ENCODE measurements at regions not wholly inside any gene's neighbourhood (a gene's known extent, or its start where the extent isn't known, plus 50 kb on each side); places are given as distances from the start of the nearest gene placed in this dataset.
"Not testable (repeated sequence)": the region's sequence is repeated elsewhere in the genome, so short reads cannot be mapped to it uniquely, and the experiment has no call there.

DNA sequence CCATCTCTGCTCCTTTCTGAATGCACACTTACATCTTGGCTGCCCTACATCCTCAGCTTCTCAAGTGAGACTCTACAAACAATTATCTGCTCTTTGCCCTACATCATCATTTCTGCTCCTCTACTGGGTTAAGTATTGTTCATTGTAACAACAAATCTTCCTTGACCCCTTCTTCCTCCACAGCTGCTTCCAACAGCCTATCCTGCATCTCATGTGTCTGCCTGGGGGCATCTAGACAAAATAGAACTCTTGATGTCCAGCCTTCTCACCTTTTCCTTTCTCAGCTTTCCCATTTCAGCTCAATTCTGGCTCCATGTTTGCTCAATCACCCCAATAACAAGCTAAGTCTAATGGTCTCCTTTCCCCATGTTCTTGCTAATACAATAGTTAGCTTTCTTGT, 509.8 kb downstream of the DIRAS2 start:
- Mint-ChIP-seq H3K36me3 (no peaks in the 10 kb centered on the region), H3K27me3 (ENCODE audit: low read depth in 3 of 3) (peaks cover 2 to 9% (median 3%) of the 10 kb centered on the region in 3 donors), H3K27ac (no peak overlapping the region), H3K9me3 (no peaks in the 10 kb centered on the region), H3K4me3 (no peak overlapping the region), H3K4me1 (no peaks in the 10 kb centered on the region)
- no peak for DNase-seq

DNA sequence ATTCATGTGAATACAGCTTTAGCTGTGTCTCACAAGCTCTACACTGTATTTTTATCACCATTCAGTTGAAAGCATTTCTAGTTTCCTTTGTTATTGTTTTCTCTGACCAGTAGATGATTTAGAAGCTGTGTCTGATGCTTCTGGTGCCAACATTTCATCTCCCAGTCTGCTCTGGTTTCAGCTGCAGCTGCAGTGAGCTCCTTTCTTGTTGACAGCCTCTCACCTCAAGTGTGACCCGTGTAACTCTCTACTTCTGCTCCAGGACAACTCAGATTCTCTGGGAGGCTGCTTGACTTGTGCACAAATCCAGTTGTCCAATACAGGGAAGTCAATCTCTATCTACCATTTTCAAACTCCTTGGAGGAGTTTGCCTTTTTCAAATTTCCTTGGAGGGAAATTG, 504.8 kb downstream of the DIRAS2 start:
- Mint-ChIP-seq H3K27me3 (ENCODE audit: low read depth in 3 of 3) (peaks cover 5 to 9% (median 8%) of the 10 kb centered on the region in 3 donors), H3K27ac (no peak overlapping the region)

GRCh38 chr9:90140131-90140818, 502.3 kb downstream of the DIRAS2 start:
- no peaks in the 10 kb centered on the region for H3K4me1 Mint-ChIP-seq
- no peak for DNase-seq
- no peaks in the 10 kb centered on the region for H3K36me3 Mint-ChIP-seq
- peaks cover 6 to 11% (median 6%) of the 10 kb centered on the region in 3 donors for H3K27me3 Mint-ChIP-seq (ENCODE audit: low read depth in 3 of 3)
- H3K4me3 Mint-ChIP-seq: no peak overlapping the region
- no peaks in the 10 kb centered on the region for H3K9me3 Mint-ChIP-seq
- H3K27ac Mint-ChIP-seq: no peak overlapping the region

More for the DNA sequence above, 504.8 kb downstream of the DIRAS2 start:
- Mint-ChIP-seq H3K36me3 (no peaks in the 10 kb centered on the region), H3K4me1 (no peaks in the 10 kb centered on the region), H3K9me3 (no peaks in the 10 kb centered on the region), H3K4me3 (no peak overlapping the region)
- no peak for DNase-seq

DNA sequence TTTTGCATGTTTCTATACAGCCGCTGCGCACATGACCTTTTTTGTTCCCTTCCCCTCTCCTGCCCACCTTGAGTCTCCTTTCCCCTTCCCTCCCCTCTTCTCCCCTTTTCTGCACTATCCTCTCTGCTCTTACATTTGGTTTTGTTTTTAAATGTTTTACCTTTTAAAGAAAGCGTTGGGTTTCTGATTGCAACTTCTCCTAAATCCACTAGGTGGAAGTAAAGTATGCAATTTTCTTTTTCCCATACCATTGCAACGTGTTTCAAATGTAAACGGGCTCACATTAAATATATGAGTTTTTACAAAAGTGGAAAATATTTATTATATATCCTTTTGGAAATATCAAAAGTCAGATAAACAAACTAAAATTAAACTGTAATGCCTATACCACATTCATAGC, 500.9 kb downstream of the DIRAS2 start:
- Mint-ChIP-seq H3K27me3 (ENCODE audit: low read depth in 3 of 3) (peaks cover 3 to 12% (median 11%) of the 10 kb centered on the region in 3 donors), H3K9me3 (no peaks in the 10 kb centered on the region), H3K4me3 (no peak overlapping the region), H3K4me1 (no peaks in the 10 kb centered on the region), H3K27ac (no peak overlapping the region), H3K36me3 (no peaks in the 10 kb centered on the region)
- DNase-seq: no peak

DNA sequence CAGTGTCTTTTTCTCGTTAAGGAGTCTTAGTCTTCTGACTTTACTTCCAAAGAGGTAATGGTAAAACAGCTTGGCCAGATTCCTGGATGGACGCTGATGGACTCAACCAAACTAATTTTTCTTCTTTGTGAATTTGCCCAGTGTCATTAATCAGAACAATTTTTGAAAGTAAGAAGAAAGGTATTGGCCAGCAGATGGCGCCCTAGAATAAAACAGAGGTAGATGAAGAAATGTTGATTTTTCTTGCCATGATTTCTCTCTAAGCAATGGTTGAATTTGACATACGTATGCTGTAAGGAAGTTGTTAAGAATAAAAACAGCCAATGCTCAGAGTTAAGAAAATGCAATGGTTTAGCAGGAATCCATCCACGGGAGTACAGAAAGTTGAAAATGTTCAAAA, 500.0 kb downstream of the DIRAS2 start:
- H3K4me3 Mint-ChIP-seq: no peak overlapping the region
- peak; percentile 10 to 28 (median 19) for DNase-seq
- no peaks in the 10 kb centered on the region for H3K4me1 Mint-ChIP-seq
- peaks cover 3 to 16% (median 11%) of the 10 kb centered on the region in 3 donors for H3K27me3 Mint-ChIP-seq (ENCODE audit: low read depth in 3 of 3)
- H3K9me3 Mint-ChIP-seq: no peaks in the 10 kb centered on the region
- H3K27ac Mint-ChIP-seq: no peak overlapping the region
- no peaks in the 10 kb centered on the region for H3K36me3 Mint-ChIP-seq

DNA sequence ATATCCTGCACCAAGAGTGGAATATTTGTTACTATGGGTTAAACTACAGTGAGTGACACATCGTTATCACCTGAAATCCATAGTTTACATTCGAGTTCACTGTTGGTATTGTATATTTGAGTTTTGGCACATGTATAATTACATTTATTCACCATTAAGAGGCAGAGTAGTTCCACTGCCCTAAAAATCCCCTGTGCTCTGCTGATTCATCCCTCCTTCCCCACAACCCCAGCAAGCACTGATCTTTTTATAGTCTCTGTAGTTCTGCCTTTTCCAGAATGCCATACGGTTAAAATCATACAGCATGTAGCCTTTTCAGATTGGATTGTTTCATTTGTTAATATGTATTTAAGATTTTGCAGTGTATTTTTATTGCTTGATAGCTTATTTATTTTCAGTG, 495.2 kb downstream of the DIRAS2 start:
- Mint-ChIP-seq H3K9me3 (no peaks in the 10 kb centered on the region), H3K27me3 (ENCODE audit: low read depth in 3 of 3) (peaks cover 2 to 17% (median 5%) of the 10 kb centered on the region in 3 donors), H3K27ac (no peak overlapping the region), H3K4me1 (no peaks in the 10 kb centered on the region), H3K36me3 (no peaks in the 10 kb centered on the region), H3K4me3 (no peak overlapping the region)
- DNase-seq: no peak

DNA sequence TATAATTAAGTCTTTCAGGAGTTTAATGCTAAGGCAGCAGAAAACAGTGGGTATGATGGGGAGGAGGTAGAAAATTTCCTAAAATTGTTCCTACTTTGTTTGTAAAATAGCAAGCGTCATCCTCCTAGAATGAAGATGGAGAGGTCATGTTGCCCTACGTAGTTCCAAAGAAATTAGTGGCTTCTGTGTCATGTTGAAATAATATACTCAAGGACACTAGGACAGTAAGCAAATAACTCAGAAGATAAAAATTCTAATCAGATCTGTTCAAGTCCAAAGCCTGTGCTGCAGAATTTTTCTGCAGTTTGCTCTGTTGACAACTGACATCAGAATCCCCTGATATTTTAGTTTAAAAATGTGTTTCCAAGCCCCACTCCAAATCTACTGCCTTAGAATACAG, 486.3 kb downstream of the DIRAS2 start:
- no peaks in the 10 kb centered on the region for H3K4me1 Mint-ChIP-seq
- H3K9me3 Mint-ChIP-seq: no peaks in the 10 kb centered on the region
- no peaks in the 10 kb centered on the region for H3K36me3 Mint-ChIP-seq
- peaks cover 0 to 9% (median 0%) of the 10 kb centered on the region in 3 donors for H3K27me3 Mint-ChIP-seq (ENCODE audit: low read depth in 3 of 3)
- no peak overlapping the region for H3K27ac Mint-ChIP-seq
- no peak for DNase-seq
- H3K4me3 Mint-ChIP-seq: no peak overlapping the region

- Mint-ChIP-seq H3K4me1 (no peaks in the 10 kb centered on the region), H3K4me3 (no peak overlapping the region), H3K27ac (no peak overlapping the region), H3K27me3 (ENCODE audit: low read depth in 3 of 3) (peaks cover 0 to 9% (median 4%) of the 10 kb centered on the region in 3 donors), H3K36me3 (no peaks in the 10 kb centered on the region), H3K9me3 (peaks cover 0 to 2% (median 0%) of the 10 kb centered on the region in 6 donors)
- no peak for DNase-seq
Measured at GRCh38 chr9:90162326-90162725, 480.3 kb downstream of the DIRAS2 start.

DNA sequence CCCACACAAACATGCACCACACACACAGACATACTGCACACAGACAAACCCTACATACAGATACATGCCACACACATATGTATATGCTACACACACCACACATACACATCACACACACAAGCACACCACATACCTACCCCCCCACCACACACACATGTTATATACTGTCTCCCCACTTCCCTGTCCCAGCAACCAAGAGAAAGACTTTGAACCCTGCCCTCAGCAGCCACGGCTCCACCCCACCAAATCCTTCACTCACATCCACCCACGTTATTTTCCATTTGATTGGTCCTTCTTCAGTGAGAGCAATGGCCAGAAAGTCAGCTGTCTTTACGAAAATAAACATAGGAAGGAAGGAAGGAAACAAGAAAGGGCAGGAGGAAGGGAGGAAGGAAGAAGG, 479.8 kb downstream of the DIRAS2 start:
- no peak overlapping the region for H3K27ac Mint-ChIP-seq
- peaks cover 0 to 2% (median 0%) of the 10 kb centered on the region in 6 donors for H3K9me3 Mint-ChIP-seq
- H3K4me1 Mint-ChIP-seq: no peaks in the 10 kb centered on the region
- H3K4me3 Mint-ChIP-seq: no peak overlapping the region
- H3K36me3 Mint-ChIP-seq: no peaks in the 10 kb centered on the region
- no peak for DNase-seq
- H3K27me3 Mint-ChIP-seq (ENCODE audit: low read depth in 3 of 3): peaks cover 0 to 7% (median 4%) of the 10 kb centered on the region in 3 donors

DNA sequence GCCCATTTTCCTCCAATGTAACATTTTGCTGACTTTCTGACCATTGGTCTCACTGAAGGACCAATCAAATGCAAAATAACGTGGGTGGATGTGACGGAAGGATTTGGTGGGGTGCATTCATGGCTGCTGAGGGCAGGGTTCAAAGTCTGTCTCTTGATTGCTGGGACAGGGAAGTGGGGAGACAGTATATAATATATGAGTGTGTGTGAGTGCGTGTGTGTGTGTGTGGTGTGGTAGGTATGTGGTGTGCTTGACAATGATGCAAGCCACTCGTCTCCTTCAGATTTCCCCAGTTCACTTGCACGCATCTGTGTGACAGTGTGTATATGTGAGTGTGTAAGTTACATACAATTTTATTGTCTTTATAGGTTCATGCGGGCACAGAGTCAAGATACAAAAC, 477.3 kb downstream of the DIRAS2 start:
- peaks cover 0 to 2% (median 0%) of the 10 kb centered on the region in 6 donors for H3K9me3 Mint-ChIP-seq
- no peak overlapping the region for H3K4me3 Mint-ChIP-seq
- no peak for DNase-seq
- H3K4me1 Mint-ChIP-seq: no peaks in the 10 kb centered on the region
- no peak overlapping the region for H3K27ac Mint-ChIP-seq
- H3K36me3 Mint-ChIP-seq: no peaks in the 10 kb centered on the region
- H3K27me3 Mint-ChIP-seq (ENCODE audit: low read depth in 3 of 3): peaks cover 0 to 4% (median 1%) of the 10 kb centered on the region in 3 donors

DNA sequence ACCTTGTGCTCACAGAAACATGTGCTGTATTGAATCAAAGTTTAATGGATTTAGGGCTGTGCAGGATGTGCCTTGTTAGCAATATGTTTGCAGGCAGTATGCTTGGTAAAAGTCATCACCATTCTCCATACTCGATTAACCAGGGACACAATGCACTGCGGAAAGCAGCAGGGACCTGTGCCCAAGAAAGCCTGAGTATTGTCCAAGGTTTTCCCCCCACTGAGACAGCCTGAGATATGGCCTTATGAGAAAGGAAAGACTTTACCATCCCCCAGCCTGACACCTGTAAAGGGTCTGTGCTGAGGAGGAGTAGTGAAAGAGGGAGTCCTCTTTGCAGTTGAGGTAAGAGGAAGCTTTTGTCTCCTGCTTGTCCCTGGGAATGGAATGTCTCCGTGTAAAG, 476.2 kb downstream of the DIRAS2 start:
- H3K4me1 Mint-ChIP-seq, H3K27ac Mint-ChIP-seq: not testable (repeated sequence)

GRCh38 chr9:90167914-90168313, 474.7 kb downstream of the DIRAS2 start:
- peaks cover 0 to 3% (median 0%) of the 10 kb centered on the region in 6 donors for H3K9me3 Mint-ChIP-seq
- H3K4me1 Mint-ChIP-seq: no peaks in the 10 kb centered on the region
- peaks cover 0 to 2% (median 2%) of the 10 kb centered on the region in 3 donors for H3K27me3 Mint-ChIP-seq (ENCODE audit: low read depth in 3 of 3)
- no peak for DNase-seq
- no peaks in the 10 kb centered on the region for H3K36me3 Mint-ChIP-seq
- no peak overlapping the region for H3K27ac Mint-ChIP-seq
- no peak overlapping the region for H3K4me3 Mint-ChIP-seq

More for the DNA sequence above, 476.2 kb downstream of the DIRAS2 start:
- H3K9me3 Mint-ChIP-seq; H3K4me3 Mint-ChIP-seq; H3K27me3 Mint-ChIP-seq (ENCODE audit: low read depth in 3 of 3); DNase-seq; H3K36me3 Mint-ChIP-seq: not testable (repeated sequence)

DNA sequence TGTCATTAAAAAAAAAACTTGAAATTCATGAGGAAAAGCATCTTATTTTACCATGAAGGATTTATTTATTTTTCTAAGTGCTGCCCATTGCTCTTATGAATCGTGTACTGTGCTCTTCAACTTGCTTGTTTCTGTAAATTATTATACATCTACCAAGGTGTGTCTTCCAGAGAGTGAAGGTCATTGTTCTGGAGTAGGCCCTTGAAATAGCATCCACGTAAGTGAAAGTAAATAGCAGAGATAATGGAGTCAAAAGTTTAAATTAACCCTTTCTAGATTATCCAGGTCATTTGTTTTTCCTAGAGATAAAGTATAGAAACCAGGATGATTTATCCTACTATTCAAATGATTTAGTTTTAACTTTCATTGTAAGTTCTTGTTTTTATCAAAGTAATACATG, 473.1 kb downstream of the DIRAS2 start:
- Mint-ChIP-seq H3K9me3 (peaks cover 0 to 3% (median 0%) of the 10 kb centered on the region in 6 donors), H3K36me3 (no peaks in the 10 kb centered on the region), H3K4me3 (no peak overlapping the region), H3K27me3 (ENCODE audit: low read depth in 3 of 3) (peaks cover 0 to 2% (median 0%) of the 10 kb centered on the region in 3 donors), H3K27ac (no peak overlapping the region), H3K4me1 (no peaks in the 10 kb centered on the region)
- no peak for DNase-seq

DNA sequence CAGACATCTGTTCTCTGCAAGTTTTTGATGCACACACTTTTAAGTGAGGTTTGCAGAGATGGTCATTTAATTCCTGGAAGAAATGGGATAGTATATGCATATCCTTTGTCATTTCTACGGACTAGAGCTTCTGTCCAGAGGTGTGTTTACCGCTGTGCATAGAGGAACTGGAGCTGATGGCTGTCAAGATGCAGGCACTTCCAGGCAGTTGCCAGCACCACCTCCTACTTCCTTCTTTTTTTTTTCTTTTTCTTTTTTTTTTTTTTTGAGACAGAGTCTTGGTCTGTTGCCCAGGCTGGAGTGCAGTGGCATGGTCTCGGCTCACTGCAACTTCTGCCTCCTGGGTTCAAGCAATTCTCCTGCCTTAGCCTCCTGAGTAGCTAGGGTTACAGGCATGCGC, 468.7 kb downstream of the DIRAS2 start:
- not testable (repeated sequence) for H3K36me3 Mint-ChIP-seq; H3K27ac Mint-ChIP-seq; H3K4me3 Mint-ChIP-seq; H3K4me1 Mint-ChIP-seq; H3K9me3 Mint-ChIP-seq; H3K27me3 Mint-ChIP-seq (ENCODE audit: low read depth in 3 of 3); DNase-seq

- not testable (repeated sequence) for H3K4me3 Mint-ChIP-seq; H3K4me1 Mint-ChIP-seq; H3K27ac Mint-ChIP-seq; H3K27me3 Mint-ChIP-seq (ENCODE audit: low read depth in 3 of 3); H3K36me3 Mint-ChIP-seq; H3K9me3 Mint-ChIP-seq; DNase-seq
Measured at GRCh38 chr9:90174346-90174745, 468.3 kb downstream of the DIRAS2 start.
